Activated CD4-positive, alpha-beta memory T cell treated with anti-CD3 and anti-CD28 coated beads for 36 hours (primary cell): ENCODE measurements at regions not wholly inside any gene's neighbourhood (a gene's known extent, or its start where the extent isn't known, plus 50 kb on each side); places are given as distances from the start of the nearest gene placed in this dataset.

Experiments used
- CTCF ChIA-PET: fragments of 350-600 bp; sonication (Branson Sonifier 250); formaldehyde crosslinking; loops from one replicate; lab custom pipeline; 2021; ENCODE audit warnings: antibody characterized with exemption, inconsistent platforms; lab: Charles Lee
- POLR2A ChIA-PET: fragments of 350-600 bp; sonication (Branson Sonifier 250); formaldehyde crosslinking; loops from one replicate; lab custom pipeline; 2021; ENCODE audit warnings: antibody characterized with exemption; lab: Charles Lee
- DNase-seq: peaks from one replicate; pipeline ENCODE4 v3.0.0-alpha.2; 2020
- H3K27ac Mint-ChIP-seq: one replicate; pipeline ENCODE4 v1.8.0; 2021; ENCODE audit warnings: mixed read lengths
- H3K27me3 Mint-ChIP-seq: one replicate; pipeline ENCODE4 v1.8.0; 2021; ENCODE audit warnings: mixed read lengths
- H3K36me3 Mint-ChIP-seq: one replicate; pipeline ENCODE4 v1.8.0; 2021; ENCODE audit warnings: mixed read lengths
- H3K4me1 Mint-ChIP-seq: one replicate; pipeline ENCODE4 v1.8.0; 2021; ENCODE audit warnings: low read depth, mixed read lengths
- H3K4me3 Mint-ChIP-seq: one replicate; pipeline ENCODE4 v1.8.0; 2021; ENCODE audit warnings: mild to moderate bottlenecking, mixed read lengths
- H3K9me3 Mint-ChIP-seq: one replicate; pipeline ENCODE4 v1.8.0; 2021; ENCODE audit warnings: mixed read lengths
- intact Hi-C: fragments of 100-400 bp; cut with micrococcal nuclease; formaldehyde crosslinking; loops from one replicate; pipeline ENCODE4 v1.15.1; 2023

DNA sequence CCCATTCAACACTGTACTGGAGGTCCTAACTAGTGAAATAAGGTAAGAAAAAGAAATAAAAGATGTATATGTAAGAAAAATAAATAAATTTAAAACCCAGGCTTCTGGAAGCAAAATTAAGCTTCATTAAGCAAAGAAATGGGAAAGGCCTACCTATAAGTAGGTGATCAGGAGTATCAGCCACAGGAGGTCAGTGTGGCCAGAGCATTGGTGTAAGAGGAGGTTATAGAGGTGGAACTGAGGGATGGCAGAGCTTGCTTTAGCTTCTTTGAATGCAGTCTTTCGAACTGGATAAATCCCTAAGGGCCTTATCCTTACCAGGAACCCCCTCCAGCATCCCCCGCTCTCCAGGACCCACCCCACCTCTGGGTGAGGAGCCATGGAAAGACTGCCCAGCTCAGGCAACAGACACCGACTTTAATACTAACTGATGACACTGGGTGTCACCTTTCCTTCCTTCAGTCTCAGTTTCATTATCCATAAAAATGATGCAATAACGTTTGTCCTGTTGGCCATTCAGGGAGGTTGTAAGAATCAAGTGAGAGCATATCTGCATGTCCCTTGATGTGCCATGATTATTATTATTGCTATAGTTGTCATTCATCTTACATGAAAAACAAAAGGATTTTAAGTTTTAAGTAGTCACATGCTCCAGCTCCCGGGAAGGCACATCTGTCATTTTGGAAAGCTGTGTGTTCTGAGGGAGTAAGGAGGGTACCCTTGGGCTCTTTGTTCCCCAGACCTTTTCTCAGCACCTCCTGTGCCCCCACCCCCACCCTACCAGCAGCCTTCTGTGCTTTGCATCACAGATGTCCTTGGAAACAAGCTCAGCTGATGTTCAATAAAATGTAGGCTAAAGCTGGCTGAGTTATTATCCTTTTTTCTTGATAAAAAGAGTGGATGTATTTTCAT is 50.8 kb upstream of the CTNNA1 start:
- Mint-ChIP-seq H3K27me3 (peaks cover 49% of the 10 kb centered on the region), H3K4me1 (no peaks in the 10 kb centered on the region), H3K36me3 (no peaks in the 10 kb centered on the region), H3K4me3 (no peak overlapping the region), H3K9me3 (no peaks in the 10 kb centered on the region), H3K27ac (no peak overlapping the region)
- DNase-seq = no peak
- ChIA-PET POLR2A (no interaction called here), CTCF (interaction anchor here (0.6 to 0.9 kb wide), 2 partner anchors 87 to 123 kb away, joined by 3 to 4 read pairs; no protein-coding TSS in a partner anchor)
- intact Hi-C loops = no loop called here

- intact Hi-C loops = no loop called here
- POLR2A ChIA-PET = no interaction called here
- H3K36me3 Mint-ChIP-seq = no peaks in the 10 kb centered on the region
- DNase-seq = no peak
- CTCF ChIA-PET = interaction anchor here (0.9 kb wide), 1 partner anchor 88 kb away, joined by 3 read pairs; no protein-coding TSS in a partner anchor
- H3K27ac Mint-ChIP-seq = no peak overlapping the region
- H3K27me3 Mint-ChIP-seq = peaks cover 43% of the 10 kb centered on the region
- H3K9me3 Mint-ChIP-seq = no peaks in the 10 kb centered on the region
- no peaks in the 10 kb centered on the region for H3K4me1 Mint-ChIP-seq
- H3K4me3 Mint-ChIP-seq = no peak overlapping the region
Observed at GRCh38 chr5:138701678-138702077, 51.5 kb upstream of the CTNNA1 start.

DNA sequence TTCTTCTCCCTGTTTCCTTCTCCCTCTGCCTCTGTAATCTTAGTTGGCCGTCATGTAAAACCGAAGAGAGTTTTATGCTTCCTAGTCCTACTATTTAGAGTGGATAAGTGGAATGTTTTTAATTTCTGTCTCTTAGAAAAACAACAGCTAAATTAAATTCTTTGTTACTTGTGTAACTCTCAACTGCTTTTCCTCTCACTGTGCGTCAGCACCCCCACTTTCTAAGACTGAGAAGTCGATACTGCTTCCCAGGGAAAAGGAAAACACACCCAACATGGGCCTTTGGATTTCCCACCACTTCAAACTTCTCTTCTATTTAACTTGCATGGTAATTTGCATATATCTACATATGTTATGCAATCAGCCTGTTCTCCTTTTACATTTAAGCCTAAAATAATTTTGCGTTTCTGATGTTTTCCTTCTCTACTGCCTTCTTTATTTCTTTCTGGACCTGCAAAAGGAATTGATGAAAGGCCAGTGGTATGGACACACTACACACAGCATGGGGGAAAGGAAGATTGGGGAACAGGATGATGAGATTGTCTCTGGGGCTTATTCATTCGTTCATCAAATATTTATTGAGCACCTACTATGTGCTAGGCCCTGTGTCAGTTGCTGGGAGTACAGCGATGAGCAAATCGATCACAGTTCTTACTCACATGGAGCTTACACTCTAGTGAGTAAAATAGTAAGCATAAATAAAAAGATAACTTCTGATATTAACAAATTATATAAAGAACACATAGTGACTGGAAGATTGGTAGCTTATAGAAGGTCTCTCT is 52.5 kb upstream of the CTNNA1 start:
- H3K27me3 Mint-ChIP-seq = peaks cover 40% of the 10 kb centered on the region
- H3K27ac Mint-ChIP-seq = no peak overlapping the region
- DNase-seq = no peak
- H3K4me1 Mint-ChIP-seq = no peaks in the 10 kb centered on the region
- no peaks in the 10 kb centered on the region for H3K36me3 Mint-ChIP-seq
- ChIA-PET CTCF (interaction anchor here (0.8 kb wide), 1 partner anchor 47 kb away, joined by 3 read pairs; no protein-coding TSS in a partner anchor), POLR2A (no interaction called here)
- no peak overlapping the region for H3K4me3 Mint-ChIP-seq
- no peaks in the 10 kb centered on the region for H3K9me3 Mint-ChIP-seq
- intact Hi-C loops = no loop called here

- intact Hi-C loops = no loop called here
- CTCF ChIA-PET = interaction anchor here (0.6 kb wide), 1 partner anchor 24 kb away, joined by 3 read pairs; no protein-coding TSS in a partner anchor
- DNase-seq = no peak
- POLR2A ChIA-PET = no interaction called here
- H3K27me3 Mint-ChIP-seq = peaks cover 40% of the 10 kb centered on the region
- no peaks in the 10 kb centered on the region for H3K9me3 Mint-ChIP-seq
- no peaks in the 10 kb centered on the region for H3K36me3 Mint-ChIP-seq
- H3K4me3 Mint-ChIP-seq = no peak overlapping the region
- no peak overlapping the region for H3K27ac Mint-ChIP-seq
- H3K4me1 Mint-ChIP-seq = no peaks in the 10 kb centered on the region
Observed at GRCh38 chr5:138699482-138699881, 53.7 kb upstream of the CTNNA1 start.

- Mint-ChIP-seq H3K4me3 (no peak overlapping the region), H3K9me3 (no peaks in the 10 kb centered on the region), H3K27me3 (peaks cover 42% of the 10 kb centered on the region), H3K4me1 (no peaks in the 10 kb centered on the region), H3K36me3 (no peaks in the 10 kb centered on the region), H3K27ac (no peak overlapping the region)
- ChIA-PET CTCF (interaction anchor here (0.6 kb wide), 1 partner anchor 23 kb away, joined by 3 read pairs; no protein-coding TSS in a partner anchor), POLR2A (no interaction called here)
- intact Hi-C loops = no loop called here
- DNase-seq = no peak
Observed at GRCh38 chr5:138698713-138699112, 54.5 kb upstream of the CTNNA1 start.

DNA sequence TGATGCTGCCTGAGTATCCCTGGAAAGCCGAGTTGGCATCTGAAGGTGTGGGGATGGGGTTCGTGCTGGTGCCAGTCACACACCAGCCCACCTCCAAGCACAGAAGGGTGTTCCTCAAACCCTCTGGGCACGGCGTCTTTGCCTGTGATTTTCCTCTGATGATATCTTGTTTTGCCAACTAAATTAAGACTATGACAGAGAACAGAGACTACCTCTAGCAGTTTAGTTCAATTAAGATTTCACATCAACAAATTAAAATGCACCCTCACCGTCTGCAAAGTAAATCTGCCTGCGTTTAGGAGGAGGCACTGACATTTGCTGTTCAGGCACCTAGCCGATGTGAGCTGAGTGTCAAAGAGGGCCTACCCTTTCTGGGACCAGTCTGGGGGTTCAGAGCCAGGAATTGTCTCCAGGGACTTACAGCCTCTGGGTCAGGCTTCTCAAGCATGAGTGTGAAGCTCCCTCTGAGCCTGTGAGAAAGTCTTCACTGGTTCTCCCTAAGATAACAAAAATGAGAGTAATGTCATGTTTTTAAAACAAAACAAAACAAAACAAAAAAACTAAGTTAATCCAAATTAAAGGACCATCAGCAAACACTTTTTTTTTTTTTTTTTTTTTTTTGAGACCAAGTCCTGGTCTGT is 55.4 kb upstream of the CTNNA1 start:
- H3K27ac Mint-ChIP-seq = no peak overlapping the region
- intact Hi-C loops = no loop called here
- H3K36me3 Mint-ChIP-seq = no peaks in the 10 kb centered on the region
- peaks cover 37% of the 10 kb centered on the region for H3K27me3 Mint-ChIP-seq
- H3K4me1 Mint-ChIP-seq = no peaks in the 10 kb centered on the region
- ChIA-PET POLR2A (no interaction called here), CTCF (no interaction called here)
- H3K9me3 Mint-ChIP-seq = no peaks in the 10 kb centered on the region
- DNase-seq = no peak
- no peak overlapping the region for H3K4me3 Mint-ChIP-seq

DNA sequence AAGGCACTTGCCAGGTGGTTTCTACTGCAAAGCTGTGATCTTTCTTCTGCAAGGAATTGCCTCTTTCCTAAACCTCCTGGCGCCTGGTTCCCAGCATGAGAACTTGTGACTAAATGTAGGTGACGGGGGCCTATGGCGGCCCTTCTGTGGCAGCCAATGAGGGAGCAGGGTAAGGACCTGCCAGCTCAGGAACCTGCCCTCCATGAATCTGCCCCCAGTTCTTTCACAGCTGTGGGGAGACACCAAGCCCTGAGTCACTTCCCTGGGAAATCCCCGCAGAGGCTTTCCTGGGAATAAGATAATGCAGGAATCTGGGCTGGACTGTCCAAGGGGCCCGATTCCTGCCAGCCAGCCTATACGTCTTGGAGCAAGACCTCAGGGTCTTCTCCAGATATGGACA is 56.7 kb upstream of the CTNNA1 start:
- Mint-ChIP-seq H3K27me3 (peaks cover 31% of the 10 kb centered on the region), H3K4me3 (no peak overlapping the region), H3K36me3 (no peaks in the 10 kb centered on the region), H3K9me3 (peaks cover 4% of the 10 kb centered on the region), H3K4me1 (peaks cover 3% of the 10 kb centered on the region), H3K27ac (no peak overlapping the region)
- POLR2A ChIA-PET = no interaction called here
- intact Hi-C loops = no loop called here
- CTCF ChIA-PET = no interaction called here
- DNase-seq = no peak

DNA sequence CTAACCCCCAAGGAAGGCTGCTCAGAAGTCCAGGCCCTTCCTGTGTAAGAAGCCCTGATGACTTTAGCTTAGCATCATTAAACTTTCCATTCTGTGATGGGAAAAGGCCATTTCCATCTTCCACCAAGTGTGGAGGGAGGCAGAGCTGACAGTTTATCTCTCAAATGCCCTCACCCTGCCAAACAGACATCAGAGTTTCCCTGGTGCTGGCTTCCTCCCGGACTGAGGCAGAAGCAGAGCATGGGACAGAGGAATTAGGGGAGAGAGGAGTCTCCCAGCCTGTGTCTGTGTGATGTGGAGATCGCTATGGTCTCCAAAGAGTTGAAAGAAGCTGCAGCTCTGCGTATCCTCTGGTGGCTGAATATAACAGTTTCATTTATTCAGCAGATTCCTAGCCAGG is 57.4 kb upstream of the CTNNA1 start:
- Mint-ChIP-seq H3K27me3 (peaks cover 26% of the 10 kb centered on the region), H3K27ac (no peak overlapping the region), H3K9me3 (peaks cover 7% of the 10 kb centered on the region), H3K36me3 (no peaks in the 10 kb centered on the region), H3K4me3 (no peak overlapping the region), H3K4me1 (peaks cover 3% of the 10 kb centered on the region)
- intact Hi-C loops = no loop called here
- POLR2A ChIA-PET = no interaction called here
- no peak for DNase-seq
- CTCF ChIA-PET = no interaction called here

- no peaks in the 10 kb centered on the region for H3K36me3 Mint-ChIP-seq
- POLR2A ChIA-PET = no interaction called here
- CTCF ChIA-PET = no interaction called here
- intact Hi-C loops = no loop called here
- no peak for DNase-seq
- peaks cover 7% of the 10 kb centered on the region for H3K9me3 Mint-ChIP-seq
- H3K27ac Mint-ChIP-seq = no peak overlapping the region
- no peak overlapping the region for H3K4me3 Mint-ChIP-seq
- peaks cover 3% of the 10 kb centered on the region for H3K4me1 Mint-ChIP-seq
- H3K27me3 Mint-ChIP-seq = peaks cover 20% of the 10 kb centered on the region
Observed at GRCh38 chr5:138694146-138694545, 59.1 kb upstream of the CTNNA1 start.

GRCh38 chr5:138692370-138692769 is 60.9 kb upstream of the CTNNA1 start:
- H3K9me3 Mint-ChIP-seq = peaks cover 7% of the 10 kb centered on the region
- no peak overlapping the region for H3K27ac Mint-ChIP-seq
- DNase-seq = no peak
- CTCF ChIA-PET = no interaction called here
- peaks cover 3% of the 10 kb centered on the region for H3K4me1 Mint-ChIP-seq
- intact Hi-C loops = no loop called here
- no peaks in the 10 kb centered on the region for H3K36me3 Mint-ChIP-seq
- H3K27me3 Mint-ChIP-seq = peaks cover 19% of the 10 kb centered on the region
- POLR2A ChIA-PET = no interaction called here
- H3K4me3 Mint-ChIP-seq = no peak overlapping the region

DNA sequence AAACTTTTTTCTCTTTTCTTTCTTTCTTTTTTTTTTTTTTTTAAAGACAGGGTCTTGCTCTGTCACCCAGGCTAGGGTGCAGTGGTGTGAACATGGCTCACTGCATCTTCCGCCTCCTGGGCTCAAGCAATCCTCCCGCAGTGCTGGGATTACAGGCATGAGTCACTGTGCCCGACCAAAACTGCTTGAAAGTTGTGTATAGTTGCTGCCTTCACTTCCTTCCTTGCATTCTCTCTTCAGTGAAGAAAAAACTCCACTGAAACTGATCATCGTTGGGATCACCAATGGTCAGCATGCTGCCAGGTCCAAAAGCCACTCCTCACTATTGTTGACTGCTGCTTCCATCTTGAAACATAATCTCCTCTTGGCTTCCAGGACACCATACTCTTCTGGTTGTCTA is 66.6 kb upstream of the CTNNA1 start:
- ChIA-PET CTCF (no interaction called here), POLR2A (no interaction called here)
- Mint-ChIP-seq H3K27me3 (peaks cover 45% of the 10 kb centered on the region), H3K27ac (no peak overlapping the region), H3K9me3 (peaks cover 19% of the 10 kb centered on the region), H3K36me3 (no peaks in the 10 kb centered on the region), H3K4me3 (no peak overlapping the region), H3K4me1 (peaks cover 2% of the 10 kb centered on the region)
- DNase-seq = no peak
- intact Hi-C loops = no loop called here

DNA sequence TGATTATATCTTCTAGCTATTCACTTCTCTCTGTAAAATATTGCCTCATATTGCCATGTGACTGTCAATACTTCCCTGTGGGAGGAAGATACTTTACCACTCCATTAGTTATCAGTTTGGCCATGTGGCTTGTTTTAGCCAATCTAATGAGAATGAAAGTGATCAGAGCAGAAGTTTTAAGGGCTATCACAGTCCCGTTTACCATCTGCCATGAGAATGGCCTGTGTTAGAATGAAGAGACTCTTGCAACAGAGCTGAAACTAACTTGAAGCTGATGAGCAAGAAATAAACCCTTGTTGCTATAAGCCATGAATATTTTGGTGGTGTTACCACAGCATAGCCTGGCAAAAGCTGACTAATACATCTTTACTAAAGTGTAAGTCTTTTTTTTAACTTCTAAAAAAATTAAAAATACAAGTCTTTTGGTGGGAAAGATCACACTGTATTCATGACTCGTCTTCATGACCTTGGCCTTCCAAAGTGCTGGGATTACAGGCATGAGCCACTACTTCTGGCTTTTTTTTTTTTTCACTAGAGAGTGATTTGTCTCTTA is 68.0 kb upstream of the CTNNA1 start:
- H3K9me3 Mint-ChIP-seq = peaks cover 15% of the 10 kb centered on the region
- no peaks in the 10 kb centered on the region for H3K4me1 Mint-ChIP-seq
- H3K36me3 Mint-ChIP-seq = no peaks in the 10 kb centered on the region
- POLR2A ChIA-PET = no interaction called here
- H3K27me3 Mint-ChIP-seq = peaks cover 52% of the 10 kb centered on the region
- no peak for DNase-seq
- intact Hi-C loops = no loop called here
- H3K27ac Mint-ChIP-seq = no peak overlapping the region
- H3K4me3 Mint-ChIP-seq = no peak overlapping the region
- CTCF ChIA-PET = no interaction called here
